Nephron progenitor cell (in vitro differentiated cells): ENCODE measurements at regions not wholly inside any gene's neighbourhood (a gene's known extent, or its start where the extent isn't known, plus 50 kb on each side); places are given as distances from the start of the nearest gene placed in this dataset.

ENCODE experiments used
- DNase-seq: peaks from one replicate; pipeline ENCODE4 v3.0.0; 2021
- H3K27ac Mint-ChIP-seq: 2 replicates; pipeline ENCODE4 v1.8.0; 2021; ENCODE audit warnings: mild to moderate bottlenecking, moderate library complexity, mixed read lengths
- H3K27me3 Mint-ChIP-seq: 2 replicates; pipeline ENCODE4 v1.8.0; 2021; ENCODE audit warnings: mild to moderate bottlenecking, low read depth, mixed read lengths; ENCODE audit not compliant: poor library complexity
- H3K36me3 Mint-ChIP-seq: 2 replicates; pipeline ENCODE4 v1.8.0; 2021; ENCODE audit warnings: low read depth, mixed read lengths
- H3K4me1 Mint-ChIP-seq: 2 replicates; pipeline ENCODE4 v1.8.0; 2021; ENCODE audit warnings: mixed read lengths
- H3K4me3 Mint-ChIP-seq: 2 replicates; pipeline ENCODE4 v1.8.0; 2021; ENCODE audit warnings: mild to moderate bottlenecking, moderate library complexity, mixed read lengths
- H3K9me3 Mint-ChIP-seq: 2 replicates; pipeline ENCODE4 v1.8.0; 2021; ENCODE audit warnings: mild to moderate bottlenecking, moderate library complexity, mixed read lengths
- CTCF ChIP-seq: fragments of 200-600 bp; sonication (generic); IDR thresholded peaks from 2 replicates; pipeline ENCODE4 v1.5.0; 2021; ENCODE audit warnings: antibody characterized with exemption

- H3K4me1 Mint-ChIP-seq, result no peaks in the 10 kb centered on the region
- peaks cover 38% of the 10 kb centered on the region for H3K9me3 Mint-ChIP-seq
- H3K36me3 Mint-ChIP-seq, result no peaks in the 10 kb centered on the region
- no peak overlapping the region for H3K4me3 Mint-ChIP-seq
- no peaks in the 10 kb centered on the region for H3K27me3 Mint-ChIP-seq
- TF ChIP-seq CTCF, result no peak
- no peak overlapping the region for H3K27ac Mint-ChIP-seq
- DNase-seq, result no peak
Observed at GRCh38 chrX:79231662-79232061, 87.2 kb downstream of the GPR174 start.
